ENCODE measurements at regions not wholly inside any gene's neighbourhood (a gene's known extent, or its start where the extent isn't known, plus 50 kb on each side); places are given as distances from the start of the nearest gene placed in this dataset.
"Not testable (repeated sequence)": the region's sequence is repeated elsewhere in the genome, so short reads cannot be mapped to it uniquely, and the experiment has no call there.

DNA sequence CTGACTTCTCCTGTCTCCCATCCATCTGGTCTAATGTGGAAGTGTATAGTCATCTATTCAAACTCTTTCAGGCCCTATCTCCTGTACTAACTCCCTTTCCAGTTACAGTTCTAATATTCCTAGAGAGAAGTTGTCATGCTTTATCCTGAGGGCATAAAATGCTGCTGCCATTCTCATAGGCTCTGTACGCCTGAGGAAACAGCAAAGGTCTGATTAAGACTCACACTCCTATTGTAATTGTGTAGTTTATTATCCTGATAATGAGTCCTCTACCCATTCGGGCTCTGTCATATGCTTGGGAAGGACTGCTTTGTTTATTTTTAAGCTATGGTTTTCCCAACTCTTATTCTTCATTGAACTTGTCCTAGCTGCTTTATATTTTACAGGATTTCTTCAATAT, 290.4 kb downstream of the TMEM38B start:
- no peak for FAIRE-seq

DNA sequence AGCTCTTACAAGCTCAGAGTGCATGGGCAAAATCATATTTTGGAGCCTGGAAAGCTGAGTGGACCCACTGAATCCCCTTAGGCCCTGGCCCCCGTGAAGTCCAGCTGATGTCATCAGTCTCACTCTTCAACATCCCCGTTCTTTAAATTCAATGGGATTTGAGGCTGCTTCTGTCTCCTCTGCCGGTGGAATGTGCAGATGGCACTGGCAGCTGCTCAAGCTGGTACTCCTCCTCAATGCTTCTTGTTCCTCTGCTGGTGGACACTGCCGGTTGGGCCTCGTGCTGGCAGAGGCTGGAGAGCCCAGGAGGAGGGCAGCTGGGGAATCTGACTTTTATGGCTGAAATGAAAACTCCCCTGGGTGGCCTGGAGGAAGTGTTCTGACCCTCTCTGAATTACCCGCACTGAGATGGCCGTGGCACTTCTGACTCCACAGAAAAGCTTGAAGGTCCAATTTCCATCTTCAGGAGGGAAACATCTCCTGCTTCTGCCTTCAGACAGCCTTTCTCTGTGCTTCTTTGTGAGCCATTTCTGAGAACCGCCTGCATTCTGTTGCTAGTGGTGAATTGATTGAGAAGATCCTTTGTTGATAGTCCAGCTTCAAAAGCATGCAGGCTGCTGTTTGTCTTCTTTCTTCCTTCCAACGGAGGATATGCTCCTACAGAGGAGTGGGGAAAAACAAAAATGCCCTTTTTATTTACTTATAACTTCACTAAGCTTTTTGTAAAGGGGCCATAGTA, 298.9 kb downstream of the TMEM38B start:
- FAIRE-seq = no peak

DNA sequence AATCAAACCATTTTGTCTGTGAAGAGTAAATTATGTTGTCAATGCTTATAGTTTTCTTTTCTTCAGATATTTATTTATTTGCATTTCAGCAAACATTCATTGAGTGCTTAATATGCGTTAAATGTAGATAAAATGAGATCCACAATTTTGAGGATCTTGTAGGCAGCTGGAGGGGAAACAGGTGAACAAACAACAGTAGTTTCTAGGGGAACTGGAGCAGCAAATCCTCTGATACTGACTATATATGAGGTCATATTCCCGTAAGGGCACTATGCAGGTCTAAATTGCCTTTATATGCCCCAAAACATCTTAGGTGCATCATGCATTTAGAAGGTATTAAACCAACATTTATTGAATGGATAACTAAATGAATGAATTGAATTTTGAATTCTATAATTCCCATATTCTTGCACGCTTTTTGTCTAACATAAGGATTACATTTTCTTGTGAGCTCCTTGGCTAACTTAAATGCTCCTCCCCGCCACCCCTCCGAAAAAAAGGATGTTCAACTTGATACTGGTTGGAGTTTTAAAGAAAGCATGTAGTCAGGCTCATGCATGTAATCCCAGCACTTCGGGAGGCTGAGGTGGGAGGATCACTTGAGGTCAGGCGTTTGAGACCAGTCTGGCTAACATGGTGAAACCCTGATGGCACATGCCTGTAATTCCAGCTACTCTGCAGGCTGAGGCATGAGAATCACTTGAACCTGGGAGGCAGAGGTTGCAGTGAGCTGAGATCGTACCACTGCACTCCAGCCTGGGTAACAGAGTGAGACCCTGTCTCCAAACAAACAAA, 299.8 kb downstream of the TMEM38B start:
- FAIRE-seq = no peak

DNA sequence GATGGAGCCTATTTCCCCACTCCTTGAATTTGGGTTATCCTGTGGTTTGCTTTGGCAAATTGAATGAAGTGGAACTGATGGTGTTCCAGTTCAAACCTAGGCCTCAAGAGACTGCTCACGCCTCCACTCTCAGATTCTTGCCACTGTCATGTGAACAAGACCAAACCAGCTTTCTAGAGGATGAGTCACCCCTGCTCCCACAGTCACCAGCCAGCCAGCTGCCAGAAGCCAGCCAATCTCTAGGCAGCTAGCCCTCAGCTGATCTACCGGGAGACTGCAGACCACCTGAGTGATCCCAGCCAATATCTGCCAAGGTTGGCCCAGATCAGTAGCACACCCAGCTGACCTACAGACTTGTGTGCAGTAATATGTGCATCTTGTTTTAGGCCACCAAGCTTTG, 300.6 kb downstream of the TMEM38B start:
- FAIRE-seq = no peak

GRCh38 chr9:106017198-106017740, 322.9 kb downstream of the TMEM38B start:
- no peak for FAIRE-seq

GRCh38 chr9:106019039-106019680, 324.8 kb downstream of the TMEM38B start:
- FAIRE-seq = no peak

GRCh38 chr9:106019702-106020101, 325.4 kb downstream of the TMEM38B start:
- no peak for FAIRE-seq

GRCh38 chr9:106020186-106020585, 325.8 kb downstream of the TMEM38B start:
- FAIRE-seq = no peak

DNA sequence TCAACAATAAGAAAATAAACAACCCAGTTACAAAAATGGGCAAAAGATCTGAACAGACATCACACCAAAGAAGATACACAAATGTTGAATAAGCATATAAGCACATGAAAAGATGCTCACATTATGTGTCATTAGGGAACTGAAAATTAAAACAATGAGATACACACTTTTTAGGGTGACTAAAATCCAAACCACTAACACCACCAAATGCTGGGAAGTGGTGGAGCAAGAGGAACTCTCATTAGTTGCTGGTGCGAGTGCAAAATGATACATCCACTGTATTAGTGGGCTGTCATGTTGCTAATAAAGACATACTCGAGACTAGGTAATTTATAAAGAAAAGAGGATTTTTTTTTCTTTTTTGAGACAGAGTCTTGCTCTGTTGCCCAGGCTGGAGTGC, 329.1 kb downstream of the TMEM38B start:
- FAIRE-seq = no peak

GRCh38 chr9:106025453-106025852, 331.1 kb downstream of the TMEM38B start:
- no peak for FAIRE-seq

DNA sequence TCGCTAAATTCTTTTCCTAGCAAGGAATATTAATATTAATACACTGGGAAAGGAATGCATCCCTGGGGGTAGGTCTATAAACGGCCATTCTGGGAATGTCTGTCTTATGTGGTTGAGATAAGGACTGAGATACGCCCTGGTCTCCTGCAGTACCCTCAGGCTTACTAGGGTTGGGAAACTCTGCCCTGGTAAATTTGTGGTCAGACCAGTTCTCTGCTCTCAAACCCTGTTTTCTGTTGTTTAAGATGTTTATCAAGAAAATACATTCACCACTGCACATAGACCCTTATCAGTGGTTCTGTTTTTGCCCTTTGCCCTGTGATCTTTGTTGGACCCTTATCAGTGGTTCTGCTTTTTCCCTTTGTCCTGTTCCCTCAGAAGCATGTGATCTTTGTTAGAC, 335.8 kb downstream of the TMEM38B start:
- not testable (repeated sequence) for FAIRE-seq

DNA sequence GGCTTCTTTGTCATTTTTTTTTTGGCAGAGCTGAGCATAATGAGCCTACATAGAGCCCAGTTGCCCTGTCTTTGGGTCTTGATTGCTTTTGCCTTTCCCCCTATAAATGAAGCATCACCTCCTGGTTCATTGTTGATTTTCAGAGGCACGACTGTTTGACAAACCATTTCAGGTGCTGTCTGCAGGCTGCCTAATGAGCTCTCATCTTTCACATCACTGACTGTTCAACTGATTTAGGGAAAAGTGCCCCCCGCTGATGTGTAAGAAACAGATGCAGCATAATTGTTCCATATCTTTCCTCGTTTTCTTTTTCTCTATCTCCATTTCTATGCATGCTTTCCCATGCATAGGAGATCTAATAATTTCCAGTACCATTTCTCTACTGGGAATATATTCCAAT, 338.6 kb downstream of the TMEM38B start:
- FAIRE-seq = no peak

DNA sequence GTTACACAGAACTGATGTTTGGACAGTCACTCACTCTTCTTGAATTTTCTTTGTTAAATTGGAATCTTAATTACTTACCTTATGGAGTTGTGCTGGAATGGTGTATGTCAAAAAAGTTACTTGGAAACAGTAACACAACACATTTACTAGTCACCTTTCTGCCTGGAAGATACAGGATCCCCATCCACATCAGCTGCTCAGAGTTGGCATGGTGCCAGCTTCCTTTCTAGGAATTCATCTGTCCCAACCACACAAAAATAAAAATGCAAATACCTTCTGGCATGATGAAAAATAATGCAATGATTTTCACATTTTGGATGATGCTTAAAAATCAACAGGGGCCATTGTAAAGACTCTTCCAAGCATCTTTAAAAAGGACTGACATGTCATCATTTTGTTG, 341.5 kb downstream of the TMEM38B start:
- FAIRE-seq = no peak

- no peak for FAIRE-seq
Observed at GRCh38 chr9:106038266-106039001, 344.1 kb downstream of the TMEM38B start.

GRCh38 chr9:106039151-106039935, 345.0 kb downstream of the TMEM38B start:
- FAIRE-seq = no peak

- FAIRE-seq = not testable (repeated sequence)
Observed at GRCh38 chr9:106041920-106042319, 347.6 kb downstream of the TMEM38B start.

DNA sequence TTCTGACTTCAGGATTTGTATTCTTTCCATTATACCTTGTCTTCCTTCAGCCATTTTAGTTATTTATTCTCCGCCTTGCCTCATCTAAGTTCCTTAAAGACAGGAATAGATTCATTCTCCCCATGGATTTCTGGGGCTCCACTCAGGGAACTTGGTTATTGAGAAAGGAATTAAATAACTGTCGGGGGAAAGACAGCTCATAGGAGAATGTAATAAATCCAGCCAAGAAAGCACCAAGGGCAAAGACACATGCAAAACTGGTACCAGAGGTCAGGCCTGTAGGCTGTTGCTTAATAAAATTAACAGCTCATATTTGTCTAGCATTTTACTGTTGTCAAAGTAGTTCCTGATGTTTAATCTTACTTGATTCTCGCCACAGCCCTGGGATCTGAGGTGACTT, 357.2 kb downstream of the TMEM38B start:
- no peak for FAIRE-seq

DNA sequence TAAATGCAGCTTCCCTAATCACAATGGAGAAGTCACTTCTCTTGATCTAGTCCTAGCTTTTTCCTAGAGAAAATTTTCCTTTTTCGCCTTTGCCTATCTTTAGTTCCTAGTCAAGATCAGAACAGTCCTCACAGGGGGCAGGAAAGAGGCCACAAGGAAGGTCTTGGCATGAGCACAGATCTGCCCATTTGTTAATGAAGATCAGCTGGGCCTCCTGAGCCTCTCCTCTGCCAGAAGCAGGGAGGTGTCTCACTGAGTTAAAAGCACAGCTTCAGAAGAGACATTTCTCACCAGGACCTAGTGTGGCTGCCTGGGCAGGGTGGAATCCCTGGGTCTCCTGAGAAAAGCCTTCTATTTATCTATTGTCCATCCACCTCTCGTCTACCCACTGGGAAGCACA, 357.8 kb downstream of the TMEM38B start:
- FAIRE-seq = no peak

DNA sequence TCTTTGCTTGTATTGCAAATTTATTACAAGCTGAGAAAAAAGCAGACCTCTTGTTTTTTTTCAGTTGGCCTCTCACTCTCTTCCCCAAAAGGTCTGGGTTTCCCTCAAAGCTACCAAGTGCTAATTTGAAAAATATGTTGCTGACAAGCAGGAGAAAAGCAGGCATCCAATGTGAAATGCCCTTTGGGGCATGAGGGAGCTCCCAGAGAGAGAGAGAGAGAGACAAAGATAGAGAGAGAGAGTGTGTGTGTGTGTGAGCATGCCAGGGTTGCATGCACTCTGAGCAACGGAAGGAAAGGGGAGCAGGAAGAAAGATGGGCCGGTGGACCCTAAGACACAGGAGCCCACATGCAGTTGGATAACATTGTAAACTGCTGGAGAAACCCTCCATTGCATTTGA, 358.4 kb downstream of the TMEM38B start:
- no peak for FAIRE-seq

GRCh38 chr9:106056328-106056727, 362.0 kb downstream of the TMEM38B start:
- FAIRE-seq = no peak

GRCh38 chr9:106058460-106058859, 364.1 kb downstream of the TMEM38B start:
- FAIRE-seq = no peak

GRCh38 chr9:106059886-106060285, 365.5 kb downstream of the TMEM38B start:
- FAIRE-seq = no peak

Measured in A204.1 (cell line).